ENCODE measurements at regions not wholly inside any gene's neighbourhood (a gene's known extent, or its start where the extent isn't known, plus 50 kb on each side); places are given as distances from the start of the nearest gene placed in this dataset.

DNA sequence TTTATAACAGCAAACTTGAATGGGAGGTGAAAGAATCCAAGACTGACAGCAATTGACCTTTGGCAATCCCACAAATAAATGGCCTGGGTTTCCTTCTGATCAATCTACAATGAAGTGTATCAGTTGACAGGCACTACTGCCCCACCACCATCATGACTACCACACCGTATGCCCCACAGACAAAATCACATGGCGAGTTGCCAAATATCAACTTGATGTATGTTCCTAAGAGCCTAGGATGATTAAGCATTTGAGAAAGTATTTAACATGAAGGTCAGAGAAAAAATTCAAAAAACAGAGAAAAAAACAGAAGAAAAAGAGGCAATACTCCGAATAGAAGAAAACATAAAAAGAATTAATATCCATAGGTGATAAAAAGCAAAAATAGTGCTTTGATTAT lies 215.9 kb upstream of the STAC start:
- TF ChIP-seq RARB (CRISPR knock-in tag; IDR thresholded peaks at IDR 0.05) = no peak
- no peak for TF ChIP-seq ZNF8 (CRISPR knock-in tag; IDR thresholded peaks at IDR 0.05)
- TF ChIP-seq CSRNP3 (CRISPR knock-in tag; IDR thresholded peaks at IDR 0.05) = no peak
- no peak for TF ChIP-seq GLIS3 (CRISPR knock-in tag; IDR thresholded peaks at IDR 0.05)
- TF ChIP-seq, protein P1, sequence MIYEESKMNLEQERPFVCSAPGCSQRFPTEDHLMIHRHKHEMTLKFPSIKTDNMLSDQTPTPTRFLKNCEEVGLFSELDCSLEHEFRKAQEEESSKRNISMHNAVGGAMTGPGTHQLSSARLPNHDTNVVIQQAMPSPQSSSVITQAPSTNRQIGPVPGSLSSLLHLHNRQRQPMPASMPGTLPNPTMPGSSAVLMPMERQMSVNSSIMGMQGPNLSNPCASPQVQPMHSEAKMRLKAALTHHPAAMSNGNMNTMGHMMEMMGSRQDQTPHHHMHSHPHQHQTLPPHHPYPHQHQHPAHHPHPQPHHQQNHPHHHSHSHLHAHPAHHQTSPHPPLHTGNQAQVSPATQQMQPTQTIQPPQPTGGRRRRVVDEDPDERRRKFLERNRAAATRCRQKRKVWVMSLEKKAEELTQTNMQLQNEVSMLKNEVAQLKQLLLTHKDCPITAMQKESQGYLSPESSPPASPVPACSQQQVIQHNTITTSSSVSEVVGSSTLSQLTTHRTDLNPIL (CRISPR knock-in tag; IDR thresholded peaks at IDR 0.05; ENCODE audit: low read depth) = no peak
- TF ChIP-seq, protein P2, sequence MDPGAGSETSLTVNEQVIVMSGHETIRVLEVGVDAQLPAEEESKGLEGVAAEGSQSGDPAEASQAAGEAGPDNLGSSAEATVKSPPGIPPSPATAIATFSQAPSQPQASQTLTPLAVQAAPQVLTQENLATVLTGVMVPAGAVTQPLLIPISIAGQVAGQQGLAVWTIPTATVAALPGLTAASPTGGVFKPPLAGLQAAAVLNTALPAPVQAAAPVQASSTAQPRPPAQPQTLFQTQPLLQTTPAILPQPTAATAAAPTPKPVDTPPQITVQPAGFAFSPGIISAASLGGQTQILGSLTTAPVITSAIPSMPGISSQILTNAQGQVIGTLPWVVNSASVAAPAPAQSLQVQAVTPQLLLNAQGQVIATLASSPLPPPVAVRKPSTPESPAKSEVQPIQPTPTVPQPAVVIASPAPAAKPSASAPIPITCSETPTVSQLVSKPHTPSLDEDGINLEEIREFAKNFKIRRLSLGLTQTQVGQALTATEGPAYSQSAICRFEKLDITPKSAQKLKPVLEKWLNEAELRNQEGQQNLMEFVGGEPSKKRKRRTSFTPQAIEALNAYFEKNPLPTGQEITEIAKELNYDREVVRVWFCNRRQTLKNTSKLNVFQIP (CRISPR knock-in tag; IDR thresholded peaks at IDR 0.05; ENCODE audit: borderline replicate concordance, low read depth) = no peak
- TF ChIP-seq ESRRG (CRISPR knock-in tag; IDR thresholded peaks at IDR 0.05) = no peak
- no peak for TF ChIP-seq ZFP30 (CRISPR knock-in tag; IDR thresholded peaks at IDR 0.05)
- no peak for TF ChIP-seq OSR1 (CRISPR knock-in tag; IDR thresholded peaks at IDR 0.05)
- no peak for TF ChIP-seq CSDC2 (CRISPR knock-in tag; IDR thresholded peaks at IDR 0.05)
- TF ChIP-seq BACH2 (CRISPR knock-in tag; IDR thresholded peaks at IDR 0.05; ENCODE audit: borderline replicate concordance) = no peak
- ATAC-seq = no peak

- TF ChIP-seq ZNF565 (CRISPR knock-in tag; conservative IDR thresholded peaks at IDR 0.05; ENCODE audit: low read depth) = no peak
- no peak for TF ChIP-seq SNAI2 (CRISPR knock-in tag; IDR thresholded peaks at IDR 0.05)
- TF ChIP-seq, protein P3, sequence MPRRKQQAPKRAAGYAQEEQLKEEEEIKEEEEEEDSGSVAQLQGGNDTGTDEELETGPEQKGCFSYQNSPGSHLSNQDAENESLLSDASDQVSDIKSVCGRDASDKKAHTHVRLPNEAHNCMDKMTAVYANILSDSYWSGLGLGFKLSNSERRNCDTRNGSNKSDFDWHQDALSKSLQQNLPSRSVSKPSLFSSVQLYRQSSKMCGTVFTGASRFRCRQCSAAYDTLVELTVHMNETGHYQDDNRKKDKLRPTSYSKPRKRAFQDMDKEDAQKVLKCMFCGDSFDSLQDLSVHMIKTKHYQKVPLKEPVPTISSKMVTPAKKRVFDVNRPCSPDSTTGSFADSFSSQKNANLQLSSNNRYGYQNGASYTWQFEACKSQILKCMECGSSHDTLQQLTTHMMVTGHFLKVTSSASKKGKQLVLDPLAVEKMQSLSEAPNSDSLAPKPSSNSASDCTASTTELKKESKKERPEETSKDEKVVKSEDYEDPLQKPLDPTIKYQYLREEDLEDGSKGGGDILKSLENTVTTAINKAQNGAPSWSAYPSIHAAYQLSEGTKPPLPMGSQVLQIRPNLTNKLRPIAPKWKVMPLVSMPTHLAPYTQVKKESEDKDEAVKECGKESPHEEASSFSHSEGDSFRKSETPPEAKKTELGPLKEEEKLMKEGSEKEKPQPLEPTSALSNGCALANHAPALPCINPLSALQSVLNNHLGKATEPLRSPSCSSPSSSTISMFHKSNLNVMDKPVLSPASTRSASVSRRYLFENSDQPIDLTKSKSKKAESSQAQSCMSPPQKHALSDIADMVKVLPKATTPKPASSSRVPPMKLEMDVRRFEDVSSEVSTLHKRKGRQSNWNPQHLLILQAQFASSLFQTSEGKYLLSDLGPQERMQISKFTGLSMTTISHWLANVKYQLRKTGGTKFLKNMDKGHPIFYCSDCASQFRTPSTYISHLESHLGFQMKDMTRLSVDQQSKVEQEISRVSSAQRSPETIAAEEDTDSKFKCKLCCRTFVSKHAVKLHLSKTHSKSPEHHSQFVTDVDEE (CRISPR knock-in tag; IDR thresholded peaks at IDR 0.05) = no peak
- TF ChIP-seq ESRRG (CRISPR knock-in tag; IDR thresholded peaks at IDR 0.05) = no peak
- no peak for TF ChIP-seq ZFP3 (CRISPR knock-in tag; IDR thresholded peaks at IDR 0.05)
- TF ChIP-seq ZC3H10 (CRISPR knock-in tag; IDR thresholded peaks at IDR 0.05) = no peak
- TF ChIP-seq ZNF8 (CRISPR knock-in tag; IDR thresholded peaks at IDR 0.05) = no peak
- TF ChIP-seq, protein P2 (CRISPR knock-in tag; IDR thresholded peaks at IDR 0.05; ENCODE audit: borderline replicate concordance, low read depth) = no peak
- TF ChIP-seq ZFP30 (CRISPR knock-in tag; IDR thresholded peaks at IDR 0.05) = no peak
- TF ChIP-seq CSRNP3 (CRISPR knock-in tag; IDR thresholded peaks at IDR 0.05) = no peak
- TF ChIP-seq TOX (CRISPR knock-in tag; IDR thresholded peaks at IDR 0.05; ENCODE audit: borderline replicate concordance) = no peak
- ATAC-seq = peak; percentile 20; the same call in 2 of the 3 replicates
These were observed 214.6 kb upstream of the STAC start for GRCh38 chr3:36165509-36166290.

DNA sequence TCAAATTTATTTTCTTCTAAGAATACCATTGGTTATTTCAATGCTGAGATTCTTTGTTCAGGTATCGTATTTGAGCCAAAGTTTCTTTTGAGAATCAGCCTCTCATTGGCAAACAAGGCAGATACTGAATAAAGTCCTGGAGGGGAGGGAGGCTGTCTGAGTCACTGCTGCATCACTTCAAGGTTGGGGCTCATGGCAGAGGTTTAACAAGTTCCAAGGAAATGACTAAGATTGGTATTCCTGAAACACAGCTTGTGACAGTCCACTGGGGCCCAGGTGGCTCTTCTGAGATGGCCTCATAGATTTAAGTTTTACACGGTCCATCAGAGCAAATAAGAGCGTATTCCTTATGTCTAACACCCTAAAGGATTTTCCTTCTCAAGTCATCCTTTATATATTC lies 213.8 kb upstream of the STAC start:
- TF ChIP-seq ESRRG (CRISPR knock-in tag; IDR thresholded peaks at IDR 0.05) = no peak
- TF ChIP-seq, protein P3 (CRISPR knock-in tag; IDR thresholded peaks at IDR 0.05) = no peak
- no peak for TF ChIP-seq ARNTL (CRISPR knock-in tag; IDR thresholded peaks at IDR 0.05; ENCODE audit: borderline replicate concordance, low read depth)
- no peak for TF ChIP-seq ZNF565 (CRISPR knock-in tag; conservative IDR thresholded peaks at IDR 0.05; ENCODE audit: low read depth)
- no peak for TF ChIP-seq OSR1 (CRISPR knock-in tag; IDR thresholded peaks at IDR 0.05)
- no peak for TF ChIP-seq ISL1 (CRISPR knock-in tag; IDR thresholded peaks at IDR 0.05)
- TF ChIP-seq RARB (CRISPR knock-in tag; IDR thresholded peaks at IDR 0.05) = no peak
- TF ChIP-seq TCF4 (CRISPR knock-in tag; IDR thresholded peaks at IDR 0.05; ENCODE audit: borderline replicate concordance) = no peak
- TF ChIP-seq SNAI2 (CRISPR knock-in tag; IDR thresholded peaks at IDR 0.05) = no peak
- no peak for TF ChIP-seq BACH2 (CRISPR knock-in tag; IDR thresholded peaks at IDR 0.05; ENCODE audit: borderline replicate concordance)
- TF ChIP-seq GLIS3 (CRISPR knock-in tag; IDR thresholded peaks at IDR 0.05) = no peak
- ATAC-seq = peak; percentile 95
